ENCODE measurements at regions not wholly inside any gene's neighbourhood (a gene's known extent, or its start where the extent isn't known, plus 50 kb on each side); places are given as distances from the start of the nearest gene placed in this dataset.
A peak's percentile ranks its signal among the peaks of the same experiment; 100 is the strongest.

DNA sequence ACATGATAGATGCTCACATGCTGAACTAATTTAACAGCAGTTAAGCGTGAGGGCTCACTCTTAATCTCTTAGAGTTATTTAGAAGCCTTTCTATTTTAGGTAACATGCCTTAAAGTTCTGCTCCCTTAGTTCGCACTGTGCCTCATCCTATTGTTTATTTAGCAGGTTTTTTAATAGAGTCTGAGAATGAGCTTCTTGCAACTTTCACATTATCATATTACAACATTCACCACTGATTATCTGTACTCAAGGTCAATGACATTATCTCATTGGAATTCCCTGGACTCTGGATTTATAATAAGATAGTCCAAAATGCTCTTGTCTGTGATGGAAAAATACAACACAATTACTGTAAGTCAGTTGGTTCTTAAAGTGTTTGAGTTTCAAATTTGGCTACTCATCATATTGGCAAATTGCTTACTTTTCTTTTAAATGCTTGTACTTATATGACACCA is 183.6 kb upstream of the SLC38A2 start:
- no peaks in the 10 kb centered on the region for H3K9me3 ChIP-seq
- no peak for DNase-seq (ENCODE audit: low spot score)
- no peaks in the 10 kb centered on the region for H3K4me1 ChIP-seq (replicated peaks)
- peak; percentile 58 for TF ChIP-seq POLR2AphosphoS5 (IDR thresholded peaks at IDR 0.05)
- no peak for TF ChIP-seq POLR2A (IDR thresholded peaks at IDR 0.05)
- no peaks in the 10 kb centered on the region for H3K27me3 ChIP-seq (replicated peaks; ENCODE audit: insufficient read depth)
- no peak overlapping the region for H3K4me3 ChIP-seq
- no peaks in the 10 kb centered on the region for H3K36me3 ChIP-seq
- intact Hi-C loops (cut with DNase I) = loop anchor here (2.0 to 10.0 kb wide), 4 partner anchors 39 to 169 kb away; no protein-coding TSS in a partner anchor
- peak overlapping the region in 1 of 2 donors; percentile 37 for H3K27ac ChIP-seq
- 13% methylated on average over 2 of the region's 2 CpGs for WGBS

DNA sequence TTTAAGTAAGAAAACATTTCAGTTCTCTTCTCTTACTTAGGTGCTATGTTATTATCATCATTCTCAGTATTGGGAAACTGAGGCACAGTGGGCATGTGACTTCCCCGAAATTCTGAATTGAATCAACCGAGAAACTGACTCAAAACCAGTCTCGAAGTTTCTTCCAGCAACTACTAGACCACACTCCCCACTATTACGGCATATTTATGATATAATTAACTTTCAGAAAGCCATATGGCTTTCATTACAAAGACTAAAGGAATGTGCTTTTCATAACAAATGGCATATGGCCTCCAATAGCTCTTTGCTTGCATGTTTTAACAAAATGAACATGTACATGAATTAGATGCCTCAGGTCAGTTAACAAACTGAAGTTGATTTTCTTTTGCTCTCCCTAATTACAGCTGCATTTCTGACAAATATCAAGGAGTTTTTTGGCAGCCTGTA is 182.9 kb upstream of the SLC38A2 start:
- no peak overlapping the region for H3K4me3 ChIP-seq
- no peaks in the 10 kb centered on the region for H3K27me3 ChIP-seq (replicated peaks; ENCODE audit: insufficient read depth)
- H3K4me1 ChIP-seq (replicated peaks) = no peaks in the 10 kb centered on the region
- WGBS = 69% methylated on average over 4 of the region's 4 CpGs
- intact Hi-C loops (cut with DNase I) = loop anchor here (5.0 to 10.0 kb wide), 3 partner anchors 38 to 83 kb away; no protein-coding TSS in a partner anchor
- H3K27ac ChIP-seq = peak overlapping the region; percentile 16 to 37
- TF ChIP-seq POLR2AphosphoS5 (IDR thresholded peaks at IDR 0.05) = no peak
- DNase-seq (ENCODE audit: low spot score) = no peak
- H3K9me3 ChIP-seq = no peaks in the 10 kb centered on the region
- H3K36me3 ChIP-seq = no peaks in the 10 kb centered on the region

DNA sequence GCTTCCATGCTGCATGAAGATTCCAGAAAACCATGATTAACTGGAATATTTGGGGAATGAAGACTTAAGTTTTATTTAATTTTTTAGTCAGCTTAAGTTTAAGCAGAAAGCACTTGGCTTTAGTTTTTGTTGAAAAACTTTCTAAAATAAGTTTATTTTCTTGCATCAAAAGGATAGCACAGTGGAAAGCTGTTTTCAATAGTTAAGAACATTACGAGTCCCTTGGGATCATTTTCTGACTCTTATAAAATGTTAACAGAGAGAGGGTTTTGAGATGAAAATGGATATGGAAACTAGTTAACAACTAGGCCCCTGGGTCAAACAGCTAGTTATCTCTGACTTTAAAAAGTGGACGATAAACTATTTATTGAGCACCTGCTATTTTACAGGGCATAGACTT is 181.9 kb upstream of the SLC38A2 start:
- Histone ChIP-seq H3K27me3 (replicated peaks; ENCODE audit: insufficient read depth) (no peaks in the 10 kb centered on the region), H3K27ac (peak overlapping the region in 1 of 2 donors; percentile 14), H3K9me3 (no peaks in the 10 kb centered on the region), H3K4me3 (no peak overlapping the region), H3K36me3 (no peaks in the 10 kb centered on the region), H3K4me1 (replicated peaks) (no peaks in the 10 kb centered on the region)
- TF ChIP-seq POLR2A (IDR thresholded peaks at IDR 0.05) (no peak), POLR2AphosphoS5 (IDR thresholded peaks at IDR 0.05) (no peak)
- intact Hi-C loops (cut with DNase I) = loop anchor here (10.0 kb wide), 1 partner anchor 60 kb away; no protein-coding TSS in a partner anchor
- WGBS = 73% methylated on average over 2 of the region's 2 CpGs
- DNase-seq (ENCODE audit: low spot score) = no peak

DNA sequence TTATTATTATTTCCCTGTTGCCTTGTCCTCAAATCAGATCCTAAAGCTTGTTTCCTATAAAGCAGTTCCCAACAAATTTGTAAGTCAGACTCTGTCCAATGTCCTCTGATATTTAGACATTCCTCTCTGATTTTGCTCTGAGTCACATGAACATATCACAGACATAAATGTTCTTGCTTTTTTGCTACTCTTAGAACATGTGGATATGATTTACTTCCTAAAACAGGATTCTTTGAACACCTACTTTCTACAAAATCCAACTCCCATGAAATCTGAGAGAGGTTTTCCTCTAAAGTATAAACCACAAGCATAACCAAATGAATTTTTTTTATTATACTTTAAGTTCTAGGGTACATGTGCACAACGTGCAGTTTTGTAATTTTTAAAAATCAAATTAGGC is 181.3 kb upstream of the SLC38A2 start:
- Histone ChIP-seq H3K27ac (peak overlapping the region in 1 of 2 donors; percentile 14), H3K4me3 (no peak overlapping the region), H3K36me3 (no peaks in the 10 kb centered on the region), H3K4me1 (replicated peaks) (no peaks in the 10 kb centered on the region), H3K9me3 (no peaks in the 10 kb centered on the region), H3K27me3 (replicated peaks; ENCODE audit: insufficient read depth) (no peaks in the 10 kb centered on the region)
- TF ChIP-seq POLR2A (IDR thresholded peaks at IDR 0.05) (no peak), POLR2AphosphoS5 (IDR thresholded peaks at IDR 0.05) (no peak)
- TF ChIP-seq, protein P1, sequence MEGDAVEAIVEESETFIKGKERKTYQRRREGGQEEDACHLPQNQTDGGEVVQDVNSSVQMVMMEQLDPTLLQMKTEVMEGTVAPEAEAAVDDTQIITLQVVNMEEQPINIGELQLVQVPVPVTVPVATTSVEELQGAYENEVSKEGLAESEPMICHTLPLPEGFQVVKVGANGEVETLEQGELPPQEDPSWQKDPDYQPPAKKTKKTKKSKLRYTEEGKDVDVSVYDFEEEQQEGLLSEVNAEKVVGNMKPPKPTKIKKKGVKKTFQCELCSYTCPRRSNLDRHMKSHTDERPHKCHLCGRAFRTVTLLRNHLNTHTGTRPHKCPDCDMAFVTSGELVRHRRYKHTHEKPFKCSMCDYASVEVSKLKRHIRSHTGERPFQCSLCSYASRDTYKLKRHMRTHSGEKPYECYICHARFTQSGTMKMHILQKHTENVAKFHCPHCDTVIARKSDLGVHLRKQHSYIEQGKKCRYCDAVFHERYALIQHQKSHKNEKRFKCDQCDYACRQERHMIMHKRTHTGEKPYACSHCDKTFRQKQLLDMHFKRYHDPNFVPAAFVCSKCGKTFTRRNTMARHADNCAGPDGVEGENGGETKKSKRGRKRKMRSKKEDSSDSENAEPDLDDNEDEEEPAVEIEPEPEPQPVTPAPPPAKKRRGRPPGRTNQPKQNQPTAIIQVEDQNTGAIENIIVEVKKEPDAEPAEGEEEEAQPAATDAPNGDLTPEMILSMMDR (IDR thresholded peaks at IDR 0.05) = no peak
- DNase-seq (ENCODE audit: low spot score) = no peak
- intact Hi-C loops (cut with DNase I) = loop anchor here (10.0 kb wide), 1 partner anchor 59 kb away; no protein-coding TSS in a partner anchor
- 79% methylated on average over 1 of the region's 1 CpG for WGBS

DNA sequence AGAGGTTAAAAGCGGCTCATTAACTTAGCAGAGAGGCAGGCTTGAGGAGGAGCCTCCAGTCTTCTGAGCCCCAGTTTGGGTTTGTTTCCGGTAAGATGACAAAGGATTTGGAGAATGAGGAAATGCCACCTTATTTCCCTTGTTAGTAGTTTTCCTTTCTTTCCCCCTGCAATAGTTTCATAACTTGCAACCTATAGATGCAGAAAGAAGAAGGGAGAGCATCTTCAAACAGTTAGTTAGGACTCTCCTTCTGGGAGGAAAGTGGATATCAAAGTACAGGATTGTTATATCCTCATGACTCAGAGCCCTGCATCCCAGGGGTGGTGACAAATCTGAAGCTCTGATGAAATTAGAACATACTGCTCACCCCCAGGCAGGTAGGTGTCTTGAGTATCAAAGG is 180.7 kb upstream of the SLC38A2 start:
- intact Hi-C loops (cut with DNase I) = loop anchor here (10.0 kb wide), 1 partner anchor 58 kb away; no protein-coding TSS in a partner anchor

DNA sequence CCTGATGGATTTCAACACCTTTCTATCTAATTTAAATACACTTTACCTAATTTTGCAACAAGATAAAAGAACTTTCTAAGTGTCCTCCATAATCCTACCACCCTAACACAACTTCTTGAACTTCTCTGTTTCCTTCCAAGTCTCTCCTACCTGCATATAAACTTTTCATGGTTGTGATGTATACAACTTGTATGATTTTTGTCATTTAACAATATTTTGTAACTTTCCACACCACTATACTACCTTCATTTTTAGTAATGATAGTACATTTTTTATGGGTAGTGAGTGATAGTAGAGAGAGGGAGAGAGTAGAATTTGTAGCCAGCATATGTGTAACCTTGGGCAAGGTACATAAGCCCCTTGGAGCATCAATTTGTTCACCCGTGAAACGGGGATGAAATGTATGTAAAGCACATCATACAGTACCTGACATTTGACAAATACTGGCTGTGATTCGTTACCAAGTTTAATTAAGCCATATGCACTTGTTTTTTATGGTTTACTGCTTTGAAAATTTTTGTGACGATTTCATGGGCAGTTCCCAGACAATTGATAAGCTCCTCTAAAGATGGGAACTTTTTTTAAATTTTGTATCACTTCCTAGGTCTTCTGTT is 177.8 kb upstream of the SLC38A2 start:
- H3K9me3 ChIP-seq = no peaks in the 10 kb centered on the region
- no peak overlapping the region for H3K4me3 ChIP-seq
- no peaks in the 10 kb centered on the region for H3K27me3 ChIP-seq (replicated peaks; ENCODE audit: insufficient read depth)
- H3K4me1 ChIP-seq (replicated peaks) = no peaks in the 10 kb centered on the region
- H3K36me3 ChIP-seq = no peaks in the 10 kb centered on the region
- no peak overlapping the region for H3K27ac ChIP-seq
- WGBS = 97% methylated on average over 4 of the region's 4 CpGs
- TF ChIP-seq POLR2AphosphoS5 (IDR thresholded peaks at IDR 0.05) (no peak), POLR2A (IDR thresholded peaks at IDR 0.05) (no peak)
- TF ChIP-seq, protein P1 (IDR thresholded peaks at IDR 0.05) = no peak
- DNase-seq (ENCODE audit: low spot score) = no peak
- intact Hi-C loops (cut with DNase I) = loop anchor here (10.0 kb wide), 1 partner anchor 56 kb away; no protein-coding TSS in a partner anchor

More for the DNA sequence above, 180.7 kb upstream of the SLC38A2 start:
- WGBS = 87% methylated on average over 2 of the region's 2 CpGs
- Histone ChIP-seq H3K27me3 (replicated peaks; ENCODE audit: insufficient read depth) (no peaks in the 10 kb centered on the region), H3K36me3 (no peaks in the 10 kb centered on the region), H3K9me3 (no peaks in the 10 kb centered on the region), H3K4me1 (replicated peaks) (no peaks in the 10 kb centered on the region), H3K4me3 (no peak overlapping the region), H3K27ac (no peak overlapping the region)
- DNase-seq (ENCODE audit: low spot score) = no peak
- TF ChIP-seq, protein P1 (IDR thresholded peaks at IDR 0.05) = no peak
- TF ChIP-seq POLR2A (IDR thresholded peaks at IDR 0.05) (no peak), POLR2AphosphoS5 (IDR thresholded peaks at IDR 0.05) (no peak)
